ENCODE measurements at regions not wholly inside any gene's neighbourhood (a gene's known extent, or its start where the extent isn't known, plus 50 kb on each side); places are given as distances from the start of the nearest gene placed in this dataset.

GRCh38 chr9:120299785-120300184 is 280.2 kb downstream of the CDK5RAP2 start:
- TF ChIP-seq CTCF (IDR thresholded peaks at IDR 0.05) (no peak), POLR2A (IDR thresholded peaks at IDR 0.05) (no peak)
